Astrocyte of the spinal cord (primary cell): ENCODE measurements at regions not wholly inside any gene's neighbourhood (a gene's known extent, or its start where the extent isn't known, plus 50 kb on each side); places are given as distances from the start of the nearest gene placed in this dataset.

Experiments
- DNase-seq: peaks from one replicate; pipeline ENCODE4 v3.0.0; 2011; ENCODE audit warnings: low read depth, low spot score
- H3K4me3 ChIP-seq: 2 replicates; pipeline ENCODE4 v1.5.1; 2011; ENCODE audit warnings: low read depth, mild to moderate bottlenecking, low read length, moderate library complexity
- CTCF ChIP-seq: IDR thresholded peaks from 2 replicates; pipeline ENCODE4 v1.5.1; 2012; ENCODE audit warnings: low read depth, mild to moderate bottlenecking, low read length, inconsistent platforms
- in situ Hi-C: cut with HindIII; loops from 2 replicates; pipeline ENCODE4 v1.10.0; 2017; ENCODE audit warnings: low sequenced_read_pairs

DNA sequence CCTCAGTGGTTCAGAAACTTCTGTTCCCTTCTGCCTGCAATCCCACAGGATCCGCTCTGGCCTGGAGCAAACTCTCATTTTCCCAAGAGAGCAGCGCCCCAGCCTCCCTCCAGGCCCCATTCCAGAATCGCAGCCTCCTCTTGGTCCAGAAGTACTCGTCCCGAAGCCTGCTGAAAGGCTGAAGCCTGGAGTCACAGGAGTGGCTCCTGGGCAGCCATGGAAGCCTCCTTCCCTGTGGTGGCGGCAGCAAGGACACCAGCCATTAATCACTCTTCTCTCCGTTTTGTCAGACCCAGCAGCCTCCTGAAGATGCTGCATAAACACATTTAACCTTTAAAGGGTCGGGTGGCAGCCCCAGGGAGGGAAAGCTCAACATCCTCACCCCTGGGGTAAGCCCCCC lies 66.9 kb upstream of the TNRC6C start:
- H3K4me3 ChIP-seq, result no peak overlapping the region
- DNase-seq, result no peak
- in situ Hi-C loops, result no loop called here
- TF ChIP-seq CTCF, result no peak

DNA sequence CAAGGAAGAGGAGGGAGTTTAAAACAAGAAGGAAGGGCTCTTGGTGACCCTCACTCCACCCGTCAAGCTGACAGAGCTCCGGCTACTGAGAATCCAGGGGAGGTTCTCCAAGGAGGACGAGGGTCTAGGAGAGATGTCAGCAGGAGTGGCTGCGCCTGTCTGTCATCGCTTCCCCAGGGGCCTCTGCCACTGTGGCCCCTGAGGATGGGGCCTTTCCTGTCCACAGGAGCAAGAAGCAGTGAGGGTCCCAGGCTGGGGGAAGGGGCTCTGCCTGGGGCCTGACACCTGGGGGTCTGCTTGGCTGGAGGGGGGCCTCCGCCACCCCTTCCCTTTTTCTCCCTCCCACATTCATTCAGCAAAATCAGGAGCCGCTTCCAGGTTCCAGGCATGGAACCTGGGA lies 66.5 kb upstream of the TNRC6C start:
- no peak for TF ChIP-seq CTCF
- no peak overlapping the region for H3K4me3 ChIP-seq
- DNase-seq, result no peak
- in situ Hi-C loops, result no loop called here

- TF ChIP-seq CTCF, result peak; percentile 38
- H3K4me3 ChIP-seq, result no peak overlapping the region
- DNase-seq, result no peak
- in situ Hi-C loops, result no loop called here
Observed at GRCh38 chr17:77892469-77893143, 65.9 kb upstream of the TNRC6C start.

- no peak for DNase-seq
- TF ChIP-seq CTCF, result no peak
- in situ Hi-C loops, result no loop called here
- H3K4me3 ChIP-seq, result no peak overlapping the region
Observed at GRCh38 chr17:77893144-77894044, 65.1 kb upstream of the TNRC6C start.

GRCh38 chr17:77894126-77894956 lies 64.2 kb upstream of the TNRC6C start:
- in situ Hi-C loops, result no loop called here
- no peak for DNase-seq
- H3K4me3 ChIP-seq, result no peak overlapping the region
- TF ChIP-seq CTCF, result no peak

- DNase-seq, result no peak
- TF ChIP-seq CTCF, result no peak
- in situ Hi-C loops, result no loop called here
- H3K4me3 ChIP-seq, result no peak overlapping the region
Observed at GRCh38 chr17:77897741-77898301, 60.7 kb upstream of the TNRC6C start.
